IMR-90 (cell line): ENCODE measurements at regions not wholly inside any gene's neighbourhood (a gene's known extent, or its start where the extent isn't known, plus 50 kb on each side); places are given as distances from the start of the nearest gene placed in this dataset.

Experiments
- ATAC-seq: fragments of 200-7000 bp; cut with Tn5 transposase; 2 replicates; pipeline ENCODE4 v1.9.1; 2020; ENCODE audit warnings: low read depth, mild to moderate bottlenecking, moderate library complexity
- BruUV-seq: library from RNA; stranded (reverse); fragments of 400-500 nt; replicated peaks from 2 replicates; lab custom pipeline; 2021; lab: Mats Ljungman, UMichigan
- CTCF ChIA-PET: fragments of 300-600 bp; formaldehyde crosslinking; extraction: SDS; loops from one replicate; lab custom pipeline; 2021; ENCODE audit warnings: antibody characterized with exemption; lab: Yijun Ruan, JAX
- POLR2A ChIA-PET: fragments of 300-600 bp; sonication (Branson Sonifier 250); formaldehyde crosslinking; loops from one replicate; lab custom pipeline; 2022; ENCODE audit warnings: antibody characterized with exemption; ENCODE audit not compliant: unreplicated experiment; lab: Charles Lee
- DNase-seq: peaks from one replicate; pipeline ENCODE4 v3.0.0; 2013
- H2AFZ ChIP-seq: replicated peaks from 2 replicates; pipeline ENCODE3; 2013; ENCODE audit warnings: low read length, mild to moderate bottlenecking; ENCODE audit not compliant: poor library complexity
- H2AK5ac ChIP-seq: 2 replicates; pipeline ENCODE4 v1.6.1; 2013; ENCODE audit warnings: low read depth, low read length, inconsistent platforms
- H2AK9ac ChIP-seq: replicated peaks from 2 replicates; pipeline ENCODE3; 2013; ENCODE audit warnings: mild to moderate bottlenecking, low read depth, low read length, moderate library complexity; ENCODE audit not compliant: poor library complexity
- H2BK120ac ChIP-seq: 2 replicates; pipeline ENCODE4 v1.6.1; 2013; ENCODE audit warnings: low read depth, low read length, inconsistent platforms
- H2BK15ac ChIP-seq: 3 replicates; pipeline ENCODE4 v1.6.1; 2013; ENCODE audit warnings: low read depth, low read length, inconsistent platforms
- H2BK20ac ChIP-seq: 2 replicates; pipeline ENCODE4 v1.6.1; 2013; ENCODE audit warnings: low read depth, mild to moderate bottlenecking, inconsistent platforms, low read length, moderate library complexity
- H2BK5ac ChIP-seq: 2 replicates; pipeline ENCODE4 v1.6.1; 2013; ENCODE audit warnings: mild to moderate bottlenecking, low read depth, low read length, inconsistent platforms; ENCODE audit not compliant: poor library complexity, severe bottlenecking
- H3K14ac ChIP-seq: replicated peaks from 2 replicates; pipeline ENCODE4 v1.6.1; 2013; ENCODE audit warnings: low read depth, low read length, inconsistent platforms
- H3K18ac ChIP-seq: 2 replicates; pipeline ENCODE4 v1.6.1; 2013; ENCODE audit warnings: low read depth, low read length, control low read depth
- H3K23ac ChIP-seq: 2 replicates; pipeline ENCODE4 v1.6.1; 2013; ENCODE audit warnings: low read depth, low read length, inconsistent platforms
- H3K27ac ChIP-seq: 2 replicates; pipeline ENCODE4 v1.5.1; 2013; ENCODE audit warnings: mild to moderate bottlenecking, control low read depth, low read length; ENCODE audit not compliant: insufficient read depth
- H3K27me3 ChIP-seq: 2 replicates; pipeline ENCODE4 v1.6.1; 2013; ENCODE audit warnings: low read length; ENCODE audit not compliant: control insufficient read depth, insufficient read depth
- H3K36me3 ChIP-seq: 2 replicates; pipeline ENCODE4 v1.6.1; 2013; ENCODE audit warnings: low read length, mixed read lengths; ENCODE audit not compliant: control insufficient read depth, insufficient read depth
- H3K4ac ChIP-seq: 2 replicates; pipeline ENCODE4 v1.6.1; 2013; ENCODE audit warnings: low read depth, low read length, inconsistent platforms
- H3K4me1 ChIP-seq: 2 replicates; pipeline ENCODE4 v1.6.1; 2013; ENCODE audit warnings: low read length, mixed read lengths; ENCODE audit not compliant: control insufficient read depth, insufficient read depth
- H3K4me2 ChIP-seq: 2 replicates; pipeline ENCODE4 v1.6.1; 2013; ENCODE audit warnings: low read depth, mild to moderate bottlenecking, control low read depth, low read length, moderate library complexity
- H3K4me3 ChIP-seq: 2 replicates; pipeline ENCODE4 v1.5.1; 2013; ENCODE audit warnings: low read depth, mild to moderate bottlenecking, control low read depth, low read length, moderate library complexity; ENCODE audit not compliant: insufficient read depth
- H3K56ac ChIP-seq: 2 replicates; pipeline ENCODE4 v1.6.1; 2013; ENCODE audit warnings: low read length, inconsistent platforms; ENCODE audit not compliant: insufficient read depth; ENCODE audit errors: extremely low read depth
- H3K79me1 ChIP-seq, 2 experiments: 2 replicates each; pipeline ENCODE4 v1.6.1; 2013; ENCODE audit warnings: low read length in 2 of 2, inconsistent platforms in 1 of 2, low read depth in 1 of 2
- H3K9ac ChIP-seq: 2 replicates; pipeline ENCODE4 v1.6.1; 2013; ENCODE audit warnings: low read depth, low read length, control low read depth
- H3K9me1 ChIP-seq: 2 replicates; pipeline ENCODE4 v1.6.1; 2013; ENCODE audit warnings: low read length, inconsistent platforms; ENCODE audit not compliant: insufficient read depth
- H3K9me3 ChIP-seq: 2 replicates; pipeline ENCODE4 v1.6.1; 2013; ENCODE audit warnings: low read length; ENCODE audit not compliant: control insufficient read depth, insufficient read depth
- H4K20me1 ChIP-seq: 2 replicates; pipeline ENCODE4 v1.6.1; 2013; ENCODE audit warnings: low read length, inconsistent platforms; ENCODE audit not compliant: insufficient read depth
- H4K5ac ChIP-seq: 2 replicates; pipeline ENCODE4 v1.6.1; 2013; ENCODE audit warnings: mild to moderate bottlenecking, low read depth, low read length, control low read depth
- H4K8ac ChIP-seq, 2 experiments: 2 replicates each; pipeline ENCODE4 v1.6.1; 2013; ENCODE audit warnings: low read depth in 2 of 2, low read length in 2 of 2, control low read depth in 1 of 2, inconsistent platforms in 1 of 2
- H4K91ac ChIP-seq: 2 replicates; pipeline ENCODE4 v1.6.1; 2013; ENCODE audit warnings: low read depth, low read length, inconsistent platforms; ENCODE audit not compliant: insufficient read depth
- BHLHE40 ChIP-seq: fragments of 150-350 bp; IDR thresholded peaks from 2 replicates; pipeline ENCODE4 v1.6.1; 2016; ENCODE audit warnings: mild to moderate bottlenecking, low read depth, low read length
- CEBPB ChIP-seq: IDR thresholded peaks from 2 replicates; pipeline ENCODE4 v1.6.1; 2012; ENCODE audit warnings: low read depth, low read length, improper control_type of control experiment
- CHD1 ChIP-seq: IDR thresholded peaks from 2 replicates; pipeline ENCODE4 v1.6.1; 2012; ENCODE audit warnings: low read depth, low read length, improper control_type of control experiment
- FOS ChIP-seq: fragments of 150-350 bp; IDR thresholded peaks from 2 replicates; pipeline ENCODE4 v1.6.1; 2016; ENCODE audit warnings: low read depth, low read length
- MAFK ChIP-seq: IDR thresholded peaks from 2 replicates; pipeline ENCODE4 v1.6.1; 2012; ENCODE audit warnings: low read depth, low read length, improper control_type of control experiment
- POLR2A ChIP-seq: IDR thresholded peaks from 2 replicates; pipeline ENCODE4 v1.6.1; 2012; ENCODE audit warnings: mild to moderate bottlenecking, low read depth, low read length
- WGBS, 2 experiments: methylation state at CpG; one replicate each; pipeline versions ENCODE4 v1.1.5 to v1.1.7; 2013; ENCODE audit warnings: missing lambda C conversion rate in 2 of 2; ENCODE audit not compliant: insufficient read length in 1 of 2; ENCODE audit errors: extremely low coverage in 2 of 2; 5-methylcytosine and 5-hydroxymethylcytosine counted together
- dilution Hi-C: fragments of 300-500 bp; cut with HindIII; formaldehyde crosslinking; loops from one replicate; pipeline ENCODE4 v1.14.3; 2018; ENCODE audit warnings: low sequenced_read_pairs; ENCODE audit not compliant: unreplicated experiment
- in situ Hi-C: fragments of 300-500 bp; cut with MboI; formaldehyde crosslinking; loops from 3 replicates; pipeline ENCODE4 v1.14.3; 2019; ENCODE audit warnings: low sequenced_read_pairs, inconsistent platforms, mixed read lengths
- intact Hi-C: fragments of 100-400 bp; cut with micrococcal nuclease; formaldehyde crosslinking; loops from 2 replicates; pipeline ENCODE4 v1.10.0; 2022
- TF ChIP-seq, protein P1 (sequence below): fragments of 150-350 bp; IDR thresholded peaks from 2 replicates; pipeline ENCODE4 v1.6.1; 2017; ENCODE audit warnings: mild to moderate bottlenecking, antibody characterized with exemption, low read length, low read depth

DNA sequence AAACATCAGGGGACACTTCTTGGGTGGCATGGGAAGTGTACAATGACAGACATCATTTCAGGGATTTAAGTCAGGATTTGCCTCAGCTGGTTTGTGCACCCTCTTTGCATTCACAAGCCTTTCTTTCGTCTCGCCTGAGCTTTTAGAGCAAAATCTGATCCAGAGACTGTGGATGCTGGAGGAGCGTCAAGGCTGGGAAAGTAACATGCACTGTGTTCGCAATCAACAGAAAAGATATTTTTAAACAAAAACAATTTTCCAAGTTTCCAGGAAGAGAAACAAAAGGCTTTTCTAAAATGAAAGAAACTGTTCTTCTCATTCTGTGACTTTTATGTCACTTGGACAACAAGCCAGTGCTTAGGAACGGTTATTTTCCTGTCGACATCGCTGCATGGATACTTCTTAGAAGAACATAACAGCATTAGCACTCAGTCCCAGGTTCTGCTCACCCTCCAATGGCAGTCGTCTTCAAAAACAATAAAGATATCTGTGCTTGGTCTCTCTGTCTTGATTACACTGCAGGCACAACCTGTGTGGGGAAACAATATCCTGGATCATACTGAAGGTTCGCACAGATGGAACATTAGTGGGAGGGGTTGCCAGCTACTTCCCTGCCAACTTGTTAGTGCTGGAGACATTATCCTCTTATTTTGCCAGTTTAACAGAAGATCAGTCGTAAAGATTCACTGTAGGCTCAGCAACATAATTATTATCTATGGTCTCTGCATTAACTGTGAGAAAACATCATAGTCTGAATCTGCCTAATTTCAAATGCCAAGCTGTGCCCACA is 403.3 kb upstream of the ATP2B1 start:
- no peak overlapping the region for H4K8ac ChIP-seq
- in situ Hi-C loops: no loop called here
- no peak overlapping the region for H2AK5ac ChIP-seq
- no peak overlapping the region for H3K9ac ChIP-seq
- H3K56ac ChIP-seq: no peak overlapping the region
- no peaks in the 10 kb centered on the region for H3K27me3 ChIP-seq
- ChIA-PET CTCF (interaction anchor here (1.3 kb wide), 1 partner anchor 9 kb away, joined by 3 read pairs; no protein-coding TSS in a partner anchor), POLR2A (no interaction called here)
- no peak overlapping the region for H3K4ac ChIP-seq
- no peak for DNase-seq
- ATAC-seq: no peak
- no peak overlapping the region for H3K27ac ChIP-seq
- H2BK15ac ChIP-seq: no peak overlapping the region
- intact Hi-C loops: no loop called here
- no peak overlapping the region for H4K5ac ChIP-seq
- no peak overlapping the region for H4K91ac ChIP-seq
- H2BK20ac ChIP-seq: no peak overlapping the region
- no TSS peak for BruUV-seq
- TF ChIP-seq, protein P1, sequence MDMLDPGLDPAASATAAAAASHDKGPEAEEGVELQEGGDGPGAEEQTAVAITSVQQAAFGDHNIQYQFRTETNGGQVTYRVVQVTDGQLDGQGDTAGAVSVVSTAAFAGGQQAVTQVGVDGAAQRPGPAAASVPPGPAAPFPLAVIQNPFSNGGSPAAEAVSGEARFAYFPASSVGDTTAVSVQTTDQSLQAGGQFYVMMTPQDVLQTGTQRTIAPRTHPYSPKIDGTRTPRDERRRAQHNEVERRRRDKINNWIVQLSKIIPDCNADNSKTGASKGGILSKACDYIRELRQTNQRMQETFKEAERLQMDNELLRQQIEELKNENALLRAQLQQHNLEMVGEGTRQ: no peak
- no peak for TF ChIP-seq BHLHE40
- no peak for TF ChIP-seq CHD1
- no peak for TF ChIP-seq FOS
- no peak for TF ChIP-seq CEBPB
- no peak for TF ChIP-seq POLR2A
- TF ChIP-seq MAFK: no peak
- no peaks in the 10 kb centered on the region for H4K20me1 ChIP-seq
- H3K79me1 ChIP-seq: no peaks in the 10 kb centered on the region
- H2AK9ac ChIP-seq: no peak overlapping the region
- dilution Hi-C loops: no loop called here
- no peak overlapping the region for H2BK120ac ChIP-seq
- no peak overlapping the region for H3K23ac ChIP-seq
- H3K4me3 ChIP-seq: no peak overlapping the region
- H2BK5ac ChIP-seq: no peak overlapping the region
- H2AFZ ChIP-seq: no peak overlapping the region
- no peak overlapping the region for H3K14ac ChIP-seq
- no peaks in the 10 kb centered on the region for H3K4me1 ChIP-seq
- no peak overlapping the region for H3K4me2 ChIP-seq
- no peak overlapping the region for H3K18ac ChIP-seq
- H3K9me3 ChIP-seq: no peaks in the 10 kb centered on the region
- WGBS, 2 experiments: 100% methylated on average over 1 of the region's 10 CpGs; no CpG with 5 or more reads in 1 of the 2 experiments
- H3K9me1 ChIP-seq: no peaks in the 10 kb centered on the region
- no peaks in the 10 kb centered on the region for H3K36me3 ChIP-seq
